GM23338 (cell line): ENCODE measurements at regions not wholly inside any gene's neighbourhood (a gene's known extent, or its start where the extent isn't known, plus 50 kb on each side); places are given as distances from the start of the nearest gene placed in this dataset.

Experiments
- CREB1 ChIP-seq: fragments of 250-450 bp; sonication (Bioruptor Pico); IDR thresholded peaks from 2 replicates; pipeline ENCODE4 v1.5.0; 2020; ENCODE audit warnings: low read depth, mild to moderate bottlenecking, moderate library complexity
- CTCF ChIP-seq, 2 experiments: fragments of 200-600 bp in 1 of 2; sonication (generic) in 1 of 2; conservative IDR thresholded peaks; 2 replicates each; pipeline versions ENCODE4 v1.5.1 to v1.6.1; 2016 to 2017; ENCODE audit warnings: antibody characterized with exemption in 2 of 2, low read depth in 2 of 2, mild to moderate bottlenecking in 2 of 2, moderate library complexity in 1 of 2
- EZH2 ChIP-seq: fragments of 200-600 bp; sonication (generic); IDR thresholded peaks from one replicate; pipeline ENCODE4 v1.8.0; 2017; ENCODE audit warnings: antibody characterized with exemption, mild to moderate bottlenecking, low read depth; ENCODE audit not compliant: unreplicated experiment
- EZH2phosphoT487 ChIP-seq: fragments of 200-600 bp; sonication (generic); IDR thresholded peaks from one replicate; pipeline ENCODE4 v1.8.1; 2018; ENCODE audit warnings: antibody characterized with exemption; ENCODE audit not compliant: unreplicated experiment
- NANOG ChIP-seq: IDR thresholded peaks from 2 replicates; pipeline ENCODE4 v1.6.1; 2016; ENCODE audit warnings: antibody characterized with exemption, borderline replicate concordance
- POLR2AphosphoS5 ChIP-seq: IDR thresholded peaks from 2 replicates; pipeline ENCODE4 v1.6.1; 2016; ENCODE audit warnings: antibody characterized with exemption, low read depth
- REST ChIP-seq: IDR thresholded peaks from one replicate; pipeline ENCODE4 v1.6.1; 2018; ENCODE audit warnings: antibody characterized with exemption; ENCODE audit not compliant: unreplicated experiment
- STAT1 ChIP-seq: IDR thresholded peaks from one replicate; pipeline ENCODE4 v1.6.1; 2016; ENCODE audit warnings: antibody characterized with exemption; ENCODE audit not compliant: unreplicated experiment
- ZNF114 ChIP-seq: fragments of 250-450 bp; sonication (Bioruptor Pico); IDR thresholded peaks from 2 replicates; pipeline ENCODE4 v1.5.0; 2020; ENCODE audit warnings: mild to moderate bottlenecking, moderate library complexity

DNA sequence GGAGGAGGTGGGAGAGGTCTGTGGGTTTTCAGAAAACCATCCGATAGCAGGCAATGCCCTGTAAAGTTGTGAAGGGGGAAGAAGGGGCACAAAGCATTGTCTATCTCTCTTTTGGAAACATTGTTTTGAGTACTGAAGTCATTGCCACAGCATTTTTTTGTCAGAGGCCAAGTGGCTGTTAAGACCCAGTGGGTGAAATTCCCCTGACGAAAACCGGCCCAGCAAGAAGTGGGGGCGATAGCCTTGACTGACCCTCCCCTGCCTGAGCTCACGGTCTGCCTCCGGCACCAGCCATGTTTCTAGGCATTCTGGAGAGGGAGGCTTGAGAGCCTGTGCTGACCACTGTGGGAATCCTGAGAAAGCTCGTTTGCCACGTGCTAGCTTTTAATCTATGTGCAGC, 144.7 kb downstream of the RPS24 start:
- TF ChIP-seq NANOG (no peak), EZH2phosphoT487 (no peak), ZNF114 (CRISPR knock-in tag) (no peak), EZH2 (no peak), CTCF (conservative IDR thresholded peaks at IDR 0.05; ENCODE audit: low read depth in 2 of 2) (no peak), POLR2AphosphoS5 (no peak), CREB1 (CRISPR knock-in tag) (no peak), STAT1 (no peak), REST (no peak)
